HG03571 (cell line): ENCODE measurements at regions not wholly inside any gene's neighbourhood (a gene's known extent, or its start where the extent isn't known, plus 50 kb on each side); places are given as distances from the start of the nearest gene placed in this dataset.

Source experiments
- ATAC-seq: cut with Tn5 transposase; IDR thresholded peaks from one replicate; pipeline ENCODE4 v1.9.1; 2021; ENCODE audit not compliant: unreplicated experiment

DNA sequence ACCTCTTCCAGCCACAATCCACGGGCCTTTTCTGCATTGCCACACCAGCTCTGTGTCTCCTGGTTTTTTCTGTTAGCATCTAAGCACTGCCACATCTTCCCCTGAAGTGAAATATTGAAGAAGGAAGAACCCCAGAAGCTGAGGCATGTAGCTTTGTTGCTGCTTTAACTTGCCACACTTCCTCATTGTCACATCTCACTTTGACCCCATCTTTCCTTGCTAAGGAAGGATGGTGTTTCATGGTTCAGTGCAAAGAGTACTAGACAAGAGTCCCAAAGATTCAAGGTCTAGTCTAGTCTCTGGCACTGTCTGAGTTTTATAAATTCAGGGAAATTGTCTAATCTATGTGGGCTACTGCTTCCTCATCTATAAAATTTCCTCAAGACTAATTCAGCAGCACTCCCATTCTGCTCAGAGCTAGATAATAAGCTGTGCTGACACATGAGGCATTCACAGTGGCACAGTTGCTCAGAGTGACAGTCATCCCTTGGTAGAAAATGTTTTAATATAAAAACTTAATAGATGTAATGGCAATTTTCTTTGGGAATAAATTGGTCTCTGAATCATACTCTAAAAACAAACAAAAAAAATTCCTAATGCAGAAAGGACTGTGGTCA, 483.0 kb upstream of the ID2 start:
- no peak for ATAC-seq

DNA sequence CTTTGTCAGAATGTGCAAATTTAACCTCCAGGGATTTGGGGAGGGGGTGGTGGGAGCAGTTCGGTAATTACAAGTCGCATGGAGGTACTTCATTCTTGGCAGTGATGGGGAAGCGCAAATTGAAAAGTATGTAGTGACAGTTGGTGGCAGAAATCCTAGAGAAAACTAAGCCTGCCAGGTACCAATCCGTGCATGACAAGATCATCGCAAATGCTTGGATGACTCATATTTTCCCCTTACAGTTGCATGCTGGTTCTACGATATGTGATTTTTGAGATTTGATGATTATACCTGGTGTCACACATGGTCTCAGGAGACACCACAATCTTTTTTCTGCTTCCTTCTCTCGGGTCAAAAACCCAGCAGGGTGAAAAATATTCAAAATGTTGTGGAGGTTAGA, 479.7 kb upstream of the ID2 start:
- peak; percentile 89 for ATAC-seq

DNA sequence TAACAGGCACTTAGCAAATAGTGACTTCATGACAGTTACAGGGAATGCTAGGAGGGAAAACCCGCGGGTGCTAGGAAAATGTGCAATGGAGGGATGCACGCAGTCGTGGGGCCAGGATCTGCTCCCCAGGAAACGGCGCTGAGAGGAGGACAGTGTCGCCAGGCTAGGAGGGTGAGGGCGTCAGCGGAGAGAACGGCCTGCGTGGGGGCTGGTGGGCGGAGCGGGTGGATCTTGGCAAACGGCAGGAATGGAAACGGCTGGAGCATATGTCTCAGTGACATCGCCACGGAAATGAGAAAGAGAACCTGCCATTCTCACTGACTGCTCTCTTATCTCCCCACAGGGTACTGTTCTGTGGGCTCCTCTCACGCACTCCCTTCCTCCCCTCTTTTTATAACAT, 478.5 kb upstream of the ID2 start:
- no peak for ATAC-seq

DNA sequence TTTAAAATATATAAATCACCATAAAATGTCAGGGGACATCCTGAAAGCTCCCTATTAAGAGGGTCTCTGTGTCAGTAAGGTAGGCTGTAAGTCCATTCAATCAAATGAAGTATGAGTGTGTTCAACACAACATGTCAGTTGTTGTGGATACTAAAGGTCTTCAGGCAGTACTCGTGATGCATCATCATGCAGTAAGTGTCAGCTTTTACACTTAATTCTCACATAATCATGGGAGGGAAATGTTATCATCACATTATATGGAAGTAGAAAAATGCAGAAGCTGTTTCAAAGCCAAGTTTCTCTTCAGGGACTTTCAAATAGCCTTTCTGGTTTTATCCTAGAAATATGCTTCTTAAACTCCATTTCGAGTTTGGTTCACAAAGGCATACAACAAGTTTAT, 477.1 kb upstream of the ID2 start:
- no peak for ATAC-seq

DNA sequence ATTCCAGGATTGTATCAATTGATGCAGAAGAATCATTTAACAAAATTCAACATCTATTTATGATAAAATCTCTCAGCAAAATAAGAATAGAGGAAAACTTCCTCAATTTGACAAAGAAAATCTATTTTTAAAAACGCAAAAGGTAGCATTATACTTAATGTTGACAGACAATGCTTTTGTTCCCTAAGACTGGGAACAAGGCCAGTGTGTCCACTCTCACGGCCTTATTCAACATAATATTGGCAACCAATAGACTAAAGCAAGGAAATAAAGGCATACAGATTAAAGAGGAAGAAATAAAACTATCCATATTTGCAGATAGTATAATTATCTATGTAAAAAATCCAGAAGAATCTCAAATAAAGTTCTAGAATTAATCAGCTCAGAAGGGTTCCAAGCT, 472.4 kb upstream of the ID2 start:
- ATAC-seq, result no peak

DNA sequence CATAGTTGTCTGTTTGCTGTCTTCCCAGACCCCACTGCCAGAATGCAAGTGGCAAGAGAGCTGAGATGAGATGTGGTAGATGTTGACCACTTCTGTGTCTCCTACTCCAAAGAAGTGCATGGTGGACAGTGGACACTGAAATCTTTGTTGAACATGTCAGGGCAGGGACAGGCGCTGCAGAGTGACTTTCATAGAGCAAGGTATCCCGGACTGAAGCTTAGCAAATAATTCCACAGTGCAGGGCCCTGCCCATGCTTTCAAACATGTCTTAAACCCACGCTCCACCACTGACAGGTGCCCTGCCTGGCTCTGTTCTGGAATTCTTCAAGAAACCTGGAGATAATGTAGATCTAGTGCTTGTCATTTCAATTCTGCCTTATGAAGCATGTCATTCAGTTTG, 470.5 kb upstream of the ID2 start:
- ATAC-seq, result no peak

DNA sequence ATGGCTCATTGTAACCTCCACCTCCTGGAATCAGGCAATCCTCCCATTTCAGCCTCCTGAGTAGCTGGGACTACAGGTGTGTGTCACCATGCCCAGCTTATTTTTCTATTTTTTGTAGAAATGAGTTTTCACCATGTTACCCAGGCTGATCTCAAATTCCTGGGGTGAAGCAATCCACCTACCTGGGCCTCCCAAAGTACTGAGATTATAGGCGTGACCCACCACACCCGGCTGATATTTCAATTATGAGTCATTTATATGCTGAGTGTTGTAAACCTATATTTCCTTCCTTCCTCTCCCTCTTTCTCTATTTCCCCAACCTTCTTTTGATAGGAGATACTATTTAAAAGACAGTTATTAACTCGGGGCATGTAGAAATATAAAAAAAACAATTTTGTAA, 469.6 kb upstream of the ID2 start:
- ATAC-seq, result no peak

DNA sequence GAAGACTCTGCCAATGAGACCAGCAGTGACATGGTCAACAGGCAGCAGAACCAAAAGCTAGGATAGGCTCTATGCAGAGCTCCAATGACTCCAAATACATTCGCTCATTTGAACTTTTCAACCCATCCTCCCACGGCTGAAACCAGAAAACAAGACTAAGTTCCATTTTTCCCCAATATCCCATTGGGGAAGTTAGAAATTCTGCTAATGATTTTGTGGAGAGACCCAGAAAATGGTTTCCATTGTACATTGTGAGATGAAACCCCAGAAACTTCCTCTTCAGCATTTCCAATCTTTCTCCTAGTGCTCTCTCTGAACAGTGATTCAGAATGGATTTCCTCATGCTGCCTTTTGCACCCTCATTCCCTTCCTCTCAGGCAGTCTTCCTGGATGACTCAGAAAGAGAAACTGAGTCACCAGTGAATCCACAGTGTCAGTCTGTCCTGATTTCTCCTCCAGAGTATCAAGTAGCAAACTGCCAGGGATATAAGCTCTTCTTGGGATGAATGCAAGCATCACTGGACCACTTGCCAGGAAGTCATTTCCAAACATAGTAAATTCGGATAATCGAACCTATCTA, 467.7 kb upstream of the ID2 start:
- no peak for ATAC-seq

DNA sequence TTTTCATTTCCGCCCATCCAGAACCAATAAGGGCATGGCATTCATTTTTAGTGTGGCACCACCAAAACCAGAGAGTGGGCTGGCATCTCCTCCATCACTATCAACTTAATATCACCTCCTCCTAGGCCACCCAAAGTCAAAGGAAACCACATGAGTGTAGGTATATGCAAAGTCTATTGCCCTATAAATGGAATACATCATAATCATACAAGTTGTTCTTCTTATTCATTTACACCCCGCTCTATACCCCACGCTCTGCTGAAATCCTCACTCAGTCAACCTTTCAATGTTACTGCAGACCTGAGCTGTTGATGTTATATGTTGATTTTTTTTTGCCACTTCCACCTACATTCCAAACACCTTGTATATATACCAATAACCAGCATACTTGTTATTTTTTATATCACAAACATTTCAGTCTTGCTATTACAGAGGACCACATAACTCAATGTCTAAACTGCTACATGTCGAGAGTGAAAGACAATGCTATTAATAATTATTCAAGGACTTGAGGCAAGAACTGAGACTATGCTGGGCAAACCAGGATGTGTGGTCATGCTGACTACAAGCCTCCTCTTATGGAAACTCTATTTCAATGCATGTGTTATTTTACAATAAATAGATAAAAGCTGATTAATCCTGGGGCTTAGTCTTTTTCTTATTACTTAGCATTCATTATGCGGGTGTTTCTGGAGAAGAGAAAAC, 466.5 kb upstream of the ID2 start:
- ATAC-seq, result peak; percentile 97

DNA sequence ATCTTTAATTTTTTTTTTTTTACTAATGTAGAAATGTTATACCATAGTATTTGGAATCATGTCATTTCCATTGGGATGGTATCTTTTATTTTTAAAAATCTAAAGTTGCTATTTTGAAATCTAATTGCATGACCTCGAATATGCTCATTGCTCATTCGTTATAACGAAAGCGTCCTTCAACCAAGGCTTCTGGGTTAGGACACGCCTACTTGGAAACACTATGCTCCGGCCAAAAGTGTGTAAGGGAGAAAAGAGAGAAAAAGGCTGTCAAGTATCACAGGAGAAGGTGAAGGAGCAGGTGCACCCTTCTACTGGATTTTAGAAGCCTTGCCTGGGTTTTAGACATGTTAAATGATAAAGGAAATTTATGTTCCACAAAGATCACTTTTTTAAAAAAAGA, 465.9 kb upstream of the ID2 start:
- no peak for ATAC-seq

DNA sequence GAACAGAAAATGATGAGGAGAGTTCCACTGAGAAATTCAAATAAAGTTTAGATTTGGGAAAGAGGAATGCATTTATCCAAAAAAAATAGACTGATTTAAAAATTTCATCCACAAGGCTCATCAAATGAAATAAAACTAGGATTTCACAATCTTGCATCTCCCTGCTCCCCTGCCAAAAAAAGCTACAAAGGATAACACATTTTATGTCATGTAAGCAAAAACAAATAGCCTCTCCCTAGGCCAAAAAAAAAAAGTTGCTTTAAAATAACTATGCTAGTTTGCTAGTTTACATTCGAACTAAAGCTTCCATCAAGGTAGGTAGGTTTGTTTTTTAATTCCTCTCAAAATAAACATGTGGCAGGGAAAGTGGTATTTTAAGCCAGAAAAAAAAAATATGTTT, 465.5 kb upstream of the ID2 start:
- no peak for ATAC-seq

DNA sequence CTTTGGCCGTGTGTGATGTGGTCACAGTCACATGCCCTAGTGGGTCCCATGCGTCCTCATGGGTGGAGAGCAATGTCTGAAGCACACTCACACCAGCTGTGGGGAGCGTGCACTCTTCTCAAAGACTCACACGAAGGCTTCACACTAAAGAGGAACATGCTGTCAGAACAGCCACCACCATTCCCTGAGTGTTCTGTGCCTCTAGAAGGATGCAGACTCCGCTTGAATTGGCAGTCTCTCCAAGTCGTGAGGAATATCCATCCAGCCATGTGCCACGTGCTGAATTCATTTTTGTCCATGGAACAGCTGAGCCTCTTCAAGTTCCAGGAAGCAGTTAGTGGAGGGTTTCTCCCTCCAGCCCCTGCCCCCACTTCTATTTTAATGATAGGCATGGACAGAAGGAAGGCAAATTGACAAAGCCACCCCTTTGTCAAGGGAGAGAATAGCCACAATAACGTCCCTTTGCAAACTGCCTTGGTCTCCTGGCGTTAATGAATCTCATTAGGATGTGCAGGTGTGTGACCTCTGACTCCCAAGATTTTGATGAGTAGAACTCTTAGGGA, 464.3 kb upstream of the ID2 start:
- no peak for ATAC-seq

DNA sequence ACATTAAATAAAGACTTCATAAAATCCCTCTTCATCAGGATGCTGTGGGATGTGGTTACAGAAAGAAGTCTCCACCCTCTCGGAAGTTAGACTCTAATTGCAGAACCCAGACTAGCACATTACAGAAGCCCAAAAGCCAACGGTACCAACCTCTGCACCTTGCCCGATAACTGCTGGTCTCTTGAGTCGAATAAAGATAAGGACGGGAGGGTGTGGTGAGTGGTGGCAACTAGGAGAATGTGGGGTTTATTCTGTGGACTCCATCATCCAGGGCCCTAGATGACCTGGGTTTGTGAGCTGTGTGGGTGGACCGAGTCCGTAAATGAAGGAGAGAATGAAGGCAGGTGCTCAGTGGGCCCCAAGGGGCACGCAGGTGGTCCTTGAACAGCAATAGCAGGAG, 462.8 kb upstream of the ID2 start:
- ATAC-seq, result no peak

DNA sequence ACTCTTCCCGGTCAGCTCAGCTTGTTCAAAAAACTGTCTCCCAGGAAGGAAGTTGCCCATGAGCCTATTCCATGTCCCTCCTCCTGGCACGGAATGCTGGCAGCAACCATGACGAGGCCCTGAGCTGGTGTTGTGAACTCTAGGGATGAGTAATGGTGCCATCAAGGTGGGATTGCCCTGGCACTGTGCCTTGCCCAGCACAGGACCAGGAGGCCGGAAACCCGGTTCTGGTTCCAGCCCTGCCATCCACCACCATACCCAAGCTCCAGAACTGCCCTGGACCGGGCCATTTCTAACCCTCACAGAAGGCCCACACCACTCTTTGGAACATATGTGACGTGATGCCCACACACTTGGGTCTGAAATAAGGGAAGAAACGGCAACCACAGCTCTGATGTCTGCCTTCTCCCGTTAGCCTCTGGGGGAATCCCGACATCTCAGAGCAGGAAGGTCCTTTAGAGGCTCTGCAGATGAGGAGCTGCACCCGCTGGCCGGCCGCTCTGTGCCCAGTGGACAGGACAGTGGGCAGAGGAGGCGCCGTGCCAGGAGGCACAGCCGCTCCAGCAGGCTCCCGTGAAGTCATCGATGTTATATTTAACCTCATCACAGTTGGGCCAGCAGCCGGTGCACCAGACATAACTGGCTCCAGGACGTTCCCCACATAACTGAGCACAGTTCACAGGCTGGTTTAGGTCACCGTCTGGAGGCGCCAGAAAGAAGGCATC, 462.1 kb upstream of the ID2 start:
- ATAC-seq, result no peak

DNA sequence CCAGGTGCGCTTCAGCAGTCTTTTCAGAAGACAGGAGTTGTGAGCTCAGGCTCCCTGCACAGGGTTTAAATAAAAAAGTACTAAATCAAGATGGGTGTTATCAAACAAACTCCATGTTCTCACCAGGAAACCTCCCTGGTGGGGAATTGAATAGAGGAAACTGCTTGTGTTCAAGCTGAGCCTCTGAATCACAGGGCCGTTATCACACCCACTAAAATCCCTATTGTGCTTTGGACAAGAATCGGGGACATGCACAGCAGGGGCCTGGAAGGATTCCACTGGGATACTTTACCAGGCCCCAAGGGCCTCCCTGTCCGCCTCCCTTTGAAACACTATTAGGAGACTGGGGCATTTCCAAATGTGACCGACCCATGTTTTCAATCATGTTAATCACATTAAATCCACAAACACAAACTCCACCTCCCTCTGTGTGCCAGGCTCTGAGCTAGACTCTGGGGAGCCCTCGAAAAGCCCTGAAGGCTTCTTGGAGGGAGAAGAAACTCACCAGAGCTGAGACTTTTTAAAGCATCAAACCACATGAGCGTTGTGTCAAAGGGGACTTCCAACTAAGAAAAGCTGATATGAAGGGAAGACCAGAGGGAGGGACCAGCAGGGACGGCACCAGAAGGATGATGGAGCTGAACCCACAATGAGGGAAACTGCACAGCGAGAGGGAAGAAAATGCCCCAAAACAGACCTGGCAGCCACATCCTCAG, 458.7 kb upstream of the ID2 start:
- no peak for ATAC-seq

DNA sequence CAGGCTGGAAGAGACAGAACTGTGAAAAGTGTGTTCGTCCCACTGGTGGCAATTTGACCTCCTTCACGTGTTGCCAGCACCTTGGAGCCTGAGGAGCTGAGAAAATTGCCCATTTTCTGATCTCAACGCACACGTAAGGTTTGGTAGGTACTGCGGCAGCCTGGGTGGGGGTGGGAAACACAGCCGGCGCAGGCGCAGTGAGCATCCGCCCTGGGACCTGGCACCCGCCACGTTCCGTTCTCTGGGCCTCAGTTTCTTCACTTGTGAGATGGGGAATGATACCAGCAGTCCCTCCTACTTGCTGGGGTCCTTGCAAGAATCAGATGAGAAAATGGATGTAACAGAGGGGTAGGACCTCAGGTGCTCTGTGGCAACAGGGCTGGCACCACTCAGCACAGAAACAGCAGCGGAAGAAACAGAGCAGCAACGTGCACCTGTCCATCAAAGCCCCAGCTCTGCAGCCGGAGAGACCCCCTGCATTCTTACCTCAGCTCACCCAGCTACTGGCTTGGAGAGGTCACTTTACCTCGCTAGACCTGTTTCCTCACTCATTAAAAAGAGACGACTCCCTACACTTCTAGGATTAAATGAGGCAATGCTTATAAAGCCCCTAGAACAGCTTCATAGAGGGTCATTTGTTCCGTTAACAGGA, 458.0 kb upstream of the ID2 start:
- ATAC-seq, result no peak

DNA sequence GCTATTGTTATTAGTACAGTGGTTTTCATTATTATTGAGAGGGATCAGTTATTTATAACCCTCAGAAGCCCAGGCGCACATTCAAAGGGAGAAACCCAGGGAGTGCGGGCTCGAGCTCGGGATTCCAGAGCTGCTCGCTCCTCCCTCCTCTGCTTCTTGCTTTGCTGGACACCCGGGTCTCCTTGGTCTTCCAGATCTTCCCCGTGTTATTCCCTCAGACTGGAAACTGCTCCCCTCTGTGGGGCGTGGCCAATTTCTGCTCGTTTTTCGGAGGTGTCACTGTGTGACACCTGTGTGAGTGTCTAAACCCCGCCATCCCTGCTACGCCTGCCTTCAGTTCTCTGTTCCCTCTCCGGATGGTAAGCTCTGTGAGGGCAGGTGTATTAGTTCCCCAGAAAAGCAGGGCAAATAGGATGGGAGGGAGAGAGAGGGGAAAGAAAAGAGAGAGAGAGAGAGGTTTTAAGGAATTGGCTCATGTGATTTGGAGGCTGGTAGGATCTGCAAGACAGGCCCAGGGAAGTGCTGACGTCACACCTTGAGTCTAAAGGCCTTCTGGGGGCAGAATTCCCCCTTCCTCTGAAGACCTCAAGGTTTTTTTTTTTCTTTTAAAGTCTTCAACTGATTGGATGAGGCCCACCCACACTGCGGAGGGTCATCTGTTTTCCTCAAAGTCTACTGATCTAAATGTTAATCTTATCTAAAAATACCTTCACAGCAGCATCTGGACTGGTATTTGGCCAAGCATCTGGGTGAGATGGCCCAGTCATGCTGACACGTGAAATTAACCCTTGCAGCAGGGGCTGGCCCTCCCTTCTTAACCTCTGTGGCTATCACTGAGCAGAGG, 457.3 kb upstream of the ID2 start:
- no peak for ATAC-seq

DNA sequence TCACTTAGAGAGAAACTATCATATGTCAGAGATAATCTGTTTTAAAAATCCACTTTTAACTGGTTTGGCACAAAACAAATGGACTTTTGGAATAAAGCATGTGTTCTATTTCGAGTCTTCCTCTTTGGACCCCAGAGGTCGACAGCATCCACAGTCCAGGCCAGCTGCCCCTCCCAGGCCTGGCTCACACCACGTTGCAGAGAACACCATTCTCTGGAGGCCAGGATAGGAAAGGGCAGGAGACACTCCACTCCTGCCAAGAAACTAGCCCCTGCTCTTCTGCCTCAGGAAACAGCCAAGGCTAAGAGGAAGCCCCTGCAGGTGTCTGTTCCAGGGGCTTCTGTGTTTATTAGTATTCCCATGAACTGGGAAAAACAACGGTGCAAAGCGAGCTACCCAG, 456.6 kb upstream of the ID2 start:
- ATAC-seq, result no peak

DNA sequence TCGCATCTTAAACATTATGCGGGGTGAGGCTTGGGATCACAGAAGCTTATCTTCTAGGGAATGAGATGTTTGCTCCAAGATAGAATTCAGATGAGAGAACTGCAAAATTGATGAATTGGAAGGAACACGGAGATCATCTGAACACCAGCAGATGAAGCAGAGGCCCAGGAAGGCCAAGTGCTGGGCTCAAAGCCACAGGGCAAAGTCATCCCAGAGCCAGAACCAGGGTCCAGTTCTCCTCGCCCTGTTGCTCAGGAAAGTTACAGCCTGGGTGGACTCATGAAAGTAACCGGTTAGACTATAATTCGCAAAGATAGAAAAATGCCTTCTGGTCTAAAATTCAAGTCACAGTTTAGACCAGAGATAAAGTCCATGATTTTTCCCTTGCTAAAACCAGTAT, 456.1 kb upstream of the ID2 start:
- no peak for ATAC-seq

DNA sequence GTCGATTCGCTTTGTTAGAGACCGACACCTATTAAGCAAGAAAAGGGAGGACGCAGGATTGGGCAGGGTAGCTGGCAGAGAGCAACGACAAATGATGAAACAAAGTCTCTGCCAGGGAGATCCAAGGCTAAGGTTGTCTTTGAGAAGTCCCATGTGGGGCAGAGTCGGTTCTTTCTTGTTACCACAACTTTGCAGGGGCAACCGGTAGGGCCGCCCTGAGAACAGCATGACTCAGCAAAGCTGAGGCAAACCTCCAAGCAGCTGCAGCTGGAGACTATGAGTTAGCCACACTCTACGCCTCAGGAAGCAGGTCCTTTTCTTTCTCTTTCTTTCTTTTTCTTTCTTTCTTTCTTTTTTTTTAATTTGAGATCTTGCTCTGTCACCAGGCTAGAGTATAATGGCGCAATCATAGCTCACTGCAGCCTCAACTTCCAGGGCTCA, 452.3 kb upstream of the ID2 start:
- peak; percentile 78 for ATAC-seq
